GM21619 (cell line): ENCODE measurements at regions not wholly inside any gene's neighbourhood (a gene's known extent, or its start where the extent isn't known, plus 50 kb on each side); places are given as distances from the start of the nearest gene placed in this dataset.

ENCODE experiments used
- ATAC-seq: cut with Tn5 transposase; IDR thresholded peaks from one replicate; pipeline ENCODE4 v1.9.1; 2021; ENCODE audit not compliant: unreplicated experiment

GRCh38 chr13:40401911-40402776 is 264.3 kb downstream of the FOXO1 start:
- peak; percentile 96 for ATAC-seq

GRCh38 chr13:40402931-40403431 is 263.5 kb downstream of the FOXO1 start:
- no peak for ATAC-seq

- ATAC-seq: no peak
Measured at GRCh38 chr13:40403509-40404241, 262.8 kb downstream of the FOXO1 start.

- ATAC-seq: no peak
Measured at GRCh38 chr13:40404407-40404806, 262.0 kb downstream of the FOXO1 start.

- ATAC-seq: no peak
Measured at GRCh38 chr13:40404967-40405716, 261.3 kb downstream of the FOXO1 start.

GRCh38 chr13:40406405-40407120 is 259.9 kb downstream of the FOXO1 start:
- no peak for ATAC-seq

GRCh38 chr13:40407567-40407966 is 258.9 kb downstream of the FOXO1 start:
- no peak for ATAC-seq

GRCh38 chr13:40408602-40409001 is 257.8 kb downstream of the FOXO1 start:
- ATAC-seq: no peak

- no peak for ATAC-seq
Measured at GRCh38 chr13:40409278-40409677, 257.2 kb downstream of the FOXO1 start.

GRCh38 chr13:40410315-40410714 is 256.1 kb downstream of the FOXO1 start:
- no peak for ATAC-seq

- no peak for ATAC-seq
Measured at GRCh38 chr13:40420160-40420740, 246.2 kb downstream of the FOXO1 start.

GRCh38 chr13:40422588-40423235 is 243.7 kb downstream of the FOXO1 start:
- no peak for ATAC-seq

GRCh38 chr13:40428354-40428753 is 238.1 kb downstream of the FOXO1 start:
- no peak for ATAC-seq

- no peak for ATAC-seq
Measured at GRCh38 chr13:40429706-40430545, 236.5 kb downstream of the FOXO1 start.

- peak; percentile 73 for ATAC-seq
Measured at GRCh38 chr13:40432018-40432978, 234.1 kb downstream of the FOXO1 start.

GRCh38 chr13:40433001-40433400 is 233.4 kb downstream of the FOXO1 start:
- ATAC-seq: no peak

GRCh38 chr13:40433577-40433976 is 232.9 kb downstream of the FOXO1 start:
- ATAC-seq: peak; percentile 55
